DMS153 (cell line): ENCODE measurements at regions not wholly inside any gene's neighbourhood (a gene's known extent, or its start where the extent isn't known, plus 50 kb on each side); places are given as distances from the start of the nearest gene placed in this dataset.
"Not testable (repeated sequence)": the region's sequence is repeated elsewhere in the genome, so short reads cannot be mapped to it uniquely, and the experiment has no call there.

Source experiments
- DNase-seq: peaks from one replicate; lab custom pipeline; 2025; lab: John Stamatoyannopoulos, UW

GRCh38 chr16:73107371-73107770 lies 59.4 kb upstream of the ZFHX3 start:
- DNase-seq: no peak

- no peak for DNase-seq
These were observed 58.6 kb upstream of the ZFHX3 start for GRCh38 chr16:73106329-73107034.

- no peak for DNase-seq
These were observed 53.6 kb upstream of the ZFHX3 start for GRCh38 chr16:73101568-73101967.

- DNase-seq: not testable (repeated sequence)
These were observed 51.7 kb upstream of the ZFHX3 start for GRCh38 chr16:73099601-73100000.
